ENCODE measurements at regions not wholly inside any gene's neighbourhood (a gene's known extent, or its start where the extent isn't known, plus 50 kb on each side); places are given as distances from the start of the nearest gene placed in this dataset.
A peak's percentile ranks its signal among the peaks of the same experiment; 100 is the strongest.

GRCh38 chr14:89598548-89599186 is 181.6 kb upstream of the FOXN3 start:
- Histone ChIP-seq H3K79me2 (ENCODE audit: low read length) (no peaks in the 10 kb centered on the region), H3K9me3 (ENCODE audit: insufficient read depth, low read length) (peaks cover 11% of the 10 kb centered on the region; the same call in 1 of the 2 replicates), H3K27ac (ENCODE audit: low read length) (no peak overlapping the region), H3K4me2 (ENCODE audit: low read length) (no peak overlapping the region), H3K27me3 (ENCODE audit: low read depth, low read length) (no peaks in the 10 kb centered on the region), H3K4me3 (ENCODE audit: low read length) (no peak overlapping the region), H4K20me1 (ENCODE audit: insufficient read depth, low read length) (no peaks in the 10 kb centered on the region), H3K4me1 (ENCODE audit: low read length) (no peaks in the 10 kb centered on the region), H3K36me3 (replicated peaks; ENCODE audit: low read depth, low read length) (peaks cover 10% of the 10 kb centered on the region), H3K9ac (ENCODE audit: low read length) (no peak overlapping the region), H2AFZ (ENCODE audit: low read depth, low read length) (no peak overlapping the region)
- TF ChIP-seq CTCF (IDR thresholded peaks at IDR 0.05; ENCODE audit: low read depth, low read length) (no peak), EZH2phosphoT487 (IDR thresholded peaks at IDR 0.05; ENCODE audit: low read depth) (no peak)

GRCh38 chr14:89592961-89593360 is 175.9 kb upstream of the FOXN3 start:
- Histone ChIP-seq H4K20me1 (ENCODE audit: insufficient read depth, low read length) (no peaks in the 10 kb centered on the region), H3K4me2 (ENCODE audit: low read length) (no peak overlapping the region), H2AFZ (ENCODE audit: low read depth, low read length) (no peak overlapping the region), H3K27ac (ENCODE audit: low read length) (no peak overlapping the region), H3K9me3 (ENCODE audit: insufficient read depth, low read length) (peaks cover 7% of the 10 kb centered on the region; the same call in 1 of the 2 replicates), H3K4me1 (ENCODE audit: low read length) (peaks cover 20% of the 10 kb centered on the region), H3K4me3 (ENCODE audit: low read length) (no peak overlapping the region), H3K9ac (ENCODE audit: low read length) (no peak overlapping the region), H3K36me3 (replicated peaks; ENCODE audit: low read depth, low read length) (peaks cover 3% of the 10 kb centered on the region), H3K27me3 (ENCODE audit: low read depth, low read length) (no peaks in the 10 kb centered on the region), H3K79me2 (ENCODE audit: low read length) (peaks cover 4% of the 10 kb centered on the region; the same call in 1 of the 2 replicates)
- TF ChIP-seq CTCF (IDR thresholded peaks at IDR 0.05; ENCODE audit: low read depth, low read length) (no peak), EZH2phosphoT487 (IDR thresholded peaks at IDR 0.05; ENCODE audit: low read depth) (no peak)

DNA sequence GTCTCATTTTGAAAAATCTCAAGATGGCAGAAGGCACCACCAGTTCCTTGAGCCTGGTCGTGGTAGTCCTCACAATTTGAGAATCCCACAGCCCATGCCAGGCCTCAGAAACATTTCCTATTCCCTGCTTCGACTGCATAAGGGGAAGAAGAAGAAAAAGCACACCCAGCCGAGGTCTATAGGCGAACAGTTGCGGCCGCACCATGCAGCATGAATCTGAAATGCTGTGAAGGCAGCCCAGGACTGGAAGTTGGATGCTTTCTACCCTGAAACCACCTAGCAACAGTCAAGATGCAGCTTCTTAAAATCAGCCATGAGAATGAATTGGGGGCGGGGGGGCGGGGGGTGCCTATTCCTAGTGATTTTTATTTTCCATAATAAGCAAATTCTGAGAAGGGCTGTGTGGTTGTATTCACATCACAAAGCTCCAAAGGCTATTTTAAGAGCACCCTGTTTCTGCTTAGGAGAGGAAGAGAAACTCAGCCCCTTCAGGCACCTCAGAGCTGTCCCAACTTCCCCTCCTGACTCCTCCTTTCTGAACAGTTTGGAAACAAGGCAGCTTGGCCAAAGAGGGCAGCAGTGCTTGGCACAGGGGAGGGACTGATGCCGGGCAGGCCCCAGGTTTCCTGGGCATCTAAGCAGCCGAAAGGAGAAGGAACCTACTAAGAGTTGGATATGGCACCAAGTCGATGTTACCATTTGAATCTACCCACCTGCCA is 172.5 kb upstream of the FOXN3 start:
- H3K9ac ChIP-seq (ENCODE audit: low read length), result no peak overlapping the region; the same call in 1 of the 2 replicates
- H3K36me3 ChIP-seq (replicated peaks; ENCODE audit: low read depth, low read length), result no peaks in the 10 kb centered on the region
- TF ChIP-seq EZH2phosphoT487 (IDR thresholded peaks at IDR 0.05; ENCODE audit: low read depth) (no peak), CTCF (IDR thresholded peaks at IDR 0.05; ENCODE audit: low read depth, low read length) (no peak)
- H3K27me3 ChIP-seq (ENCODE audit: low read depth, low read length), result no peaks in the 10 kb centered on the region
- H3K79me2 ChIP-seq (ENCODE audit: low read length), result peaks cover 4% of the 10 kb centered on the region; the same call in 1 of the 2 replicates
- peak overlapping the region; percentile 63 for H3K4me2 ChIP-seq (ENCODE audit: low read length)
- H3K27ac ChIP-seq (ENCODE audit: low read length), result peak overlapping the region; percentile 10; the same call in 1 of the 2 replicates
- no peaks in the 10 kb centered on the region for H3K9me3 ChIP-seq (ENCODE audit: insufficient read depth, low read length)
- H4K20me1 ChIP-seq (ENCODE audit: insufficient read depth, low read length), result no peaks in the 10 kb centered on the region
- H3K4me1 ChIP-seq (ENCODE audit: low read length), result peaks cover 20% of the 10 kb centered on the region
- H2AFZ ChIP-seq (ENCODE audit: low read depth, low read length), result no peak overlapping the region
- H3K4me3 ChIP-seq (ENCODE audit: low read length), result peak overlapping the region; percentile 32

- peak overlapping the region; percentile 10; the same call in 1 of the 2 replicates for H3K27ac ChIP-seq (ENCODE audit: low read length)
- no peaks in the 10 kb centered on the region for H4K20me1 ChIP-seq (ENCODE audit: insufficient read depth, low read length)
- H3K9me3 ChIP-seq (ENCODE audit: insufficient read depth, low read length), result no peaks in the 10 kb centered on the region
- TF ChIP-seq EZH2phosphoT487 (IDR thresholded peaks at IDR 0.05; ENCODE audit: low read depth), result no peak
- no peak for TF ChIP-seq CTCF (IDR thresholded peaks at IDR 0.05; ENCODE audit: low read depth, low read length)
- no peaks in the 10 kb centered on the region for H3K27me3 ChIP-seq (ENCODE audit: low read depth, low read length)
- peaks cover 20% of the 10 kb centered on the region for H3K4me1 ChIP-seq (ENCODE audit: low read length)
- no peak overlapping the region for H2AFZ ChIP-seq (ENCODE audit: low read depth, low read length)
- no peaks in the 10 kb centered on the region for H3K36me3 ChIP-seq (replicated peaks; ENCODE audit: low read depth, low read length)
- H3K79me2 ChIP-seq (ENCODE audit: low read length), result peaks cover 4% of the 10 kb centered on the region; the same call in 1 of the 2 replicates
- H3K4me2 ChIP-seq (ENCODE audit: low read length), result peak overlapping the region; percentile 63
- no peak overlapping the region; the same call in 1 of the 2 replicates for H3K9ac ChIP-seq (ENCODE audit: low read length)
- peak overlapping the region; percentile 32; the same call in 1 of the 2 replicates for H3K4me3 ChIP-seq (ENCODE audit: low read length)
These were observed 171.8 kb upstream of the FOXN3 start for GRCh38 chr14:89588840-89589296.

Measured in OCI-LY3 (cell line).